ENCODE measurements at regions not wholly inside any gene's neighbourhood (a gene's known extent, or its start where the extent isn't known, plus 50 kb on each side); places are given as distances from the start of the nearest gene placed in this dataset.

GRCh38 chr6:14305131-14305530, 187.6 kb downstream of the CD83 start:
- intact Hi-C loops (cut with micrococcal nuclease; ENCODE audit: unreplicated experiment): no loop called here
- CTCF ChIA-PET: no interaction called here
- Mint-ChIP-seq H3K9me3 (ENCODE audit: low read depth, unreplicated experiment) (no peaks in the 10 kb centered on the region), H3K4me1 (ENCODE audit: low read depth, unreplicated experiment) (no peaks in the 10 kb centered on the region), H3K27ac (ENCODE audit: unreplicated experiment) (no peak overlapping the region), H3K36me3 (ENCODE audit: insufficient read depth, unreplicated experiment) (no peaks in the 10 kb centered on the region), H3K27me3 (ENCODE audit: unreplicated experiment) (no peaks in the 10 kb centered on the region), H3K4me3 (ENCODE audit: low read depth, unreplicated experiment) (no peak overlapping the region)
- TF ChIP-seq CTCF (IDR thresholded peaks at IDR 0.05; ENCODE audit: unreplicated experiment): no peak
- no TSS peak for BruUV-seq (replicated peaks)
- DNase-seq: no peak

GRCh38 chr6:14305624-14306023, 188.1 kb downstream of the CD83 start:
- Mint-ChIP-seq H3K27me3 (ENCODE audit: unreplicated experiment) (no peaks in the 10 kb centered on the region), H3K4me1 (ENCODE audit: low read depth, unreplicated experiment) (peaks cover 1% of the 10 kb centered on the region), H3K9me3 (ENCODE audit: low read depth, unreplicated experiment) (peaks cover under 1% of the 10 kb centered on the region), H3K27ac (ENCODE audit: unreplicated experiment) (no peak overlapping the region), H3K36me3 (ENCODE audit: insufficient read depth, unreplicated experiment) (no peaks in the 10 kb centered on the region), H3K4me3 (ENCODE audit: low read depth, unreplicated experiment) (no peak overlapping the region)
- CTCF ChIA-PET: no interaction called here
- no peak for TF ChIP-seq CTCF (IDR thresholded peaks at IDR 0.05; ENCODE audit: unreplicated experiment)
- no TSS peak for BruUV-seq (replicated peaks)
- no peak for DNase-seq
- intact Hi-C loops (cut with micrococcal nuclease; ENCODE audit: unreplicated experiment): no loop called here

- Mint-ChIP-seq H3K36me3 (ENCODE audit: insufficient read depth, unreplicated experiment) (no peaks in the 10 kb centered on the region), H3K9me3 (ENCODE audit: low read depth, unreplicated experiment) (peaks cover 5% of the 10 kb centered on the region), H3K4me1 (ENCODE audit: low read depth, unreplicated experiment) (peaks cover 9% of the 10 kb centered on the region), H3K4me3 (ENCODE audit: low read depth, unreplicated experiment) (no peak overlapping the region), H3K27me3 (ENCODE audit: unreplicated experiment) (no peaks in the 10 kb centered on the region), H3K27ac (ENCODE audit: unreplicated experiment) (no peak overlapping the region)
- BruUV-seq (replicated peaks): no TSS peak
- DNase-seq: no peak
- TF ChIP-seq CTCF (IDR thresholded peaks at IDR 0.05; ENCODE audit: unreplicated experiment): no peak
- intact Hi-C loops (cut with micrococcal nuclease; ENCODE audit: unreplicated experiment): no loop called here
- CTCF ChIA-PET: no interaction called here
Observed at GRCh38 chr6:14306151-14306906, 188.8 kb downstream of the CD83 start.

GRCh38 chr6:14309516-14309915, 191.9 kb downstream of the CD83 start:
- no peak for TF ChIP-seq CTCF (IDR thresholded peaks at IDR 0.05; ENCODE audit: unreplicated experiment)
- BruUV-seq (replicated peaks): no TSS peak
- no peaks in the 10 kb centered on the region for H3K27me3 Mint-ChIP-seq (ENCODE audit: unreplicated experiment)
- H3K4me3 Mint-ChIP-seq (ENCODE audit: low read depth, unreplicated experiment): no peak overlapping the region
- H3K36me3 Mint-ChIP-seq (ENCODE audit: insufficient read depth, unreplicated experiment): no peaks in the 10 kb centered on the region
- CTCF ChIA-PET: no interaction called here
- peaks cover 7% of the 10 kb centered on the region for H3K9me3 Mint-ChIP-seq (ENCODE audit: low read depth, unreplicated experiment)
- DNase-seq: no peak
- intact Hi-C loops (cut with micrococcal nuclease; ENCODE audit: unreplicated experiment): no loop called here
- peaks cover 10% of the 10 kb centered on the region for H3K4me1 Mint-ChIP-seq (ENCODE audit: low read depth, unreplicated experiment)
- H3K27ac Mint-ChIP-seq (ENCODE audit: unreplicated experiment): no peak overlapping the region
